ENCODE measurements at regions not wholly inside any gene's neighbourhood (a gene's known extent, or its start where the extent isn't known, plus 50 kb on each side); places are given as distances from the start of the nearest gene placed in this dataset.

GRCh38 chr4:148814030-148814429, 371.8 kb upstream of the NR3C2 start:
- DNase-seq (no peak), FAIRE-seq (no peak)
- no peaks in the 10 kb centered on the region for H3K27me3 ChIP-seq (ENCODE audit: control insufficient read depth, insufficient read depth, low read length)
- no peak overlapping the region for H3K9ac ChIP-seq (ENCODE audit: low read length in 3 of 3)
- no peaks in the 10 kb centered on the region for H3K9me3 ChIP-seq (ENCODE audit: control insufficient read depth in 2 of 3, insufficient read depth in 1 of 3, low read length in 3 of 3)
- no peak overlapping the region for H3K27ac ChIP-seq (ENCODE audit: low read depth in 2 of 2, low read length in 2 of 2)
- H3K36me3 ChIP-seq (ENCODE audit: control insufficient read depth in 2 of 3, insufficient read depth in 3 of 3, low read length in 3 of 3) = no peaks in the 10 kb centered on the region
- H3K4me3 ChIP-seq (ENCODE audit: low read length in 3 of 3) = no peak overlapping the region
- intact Hi-C loops (cut with DNase I) = no loop called here
- no peak for TF ChIP-seq CTCF (IDR thresholded peaks at IDR 0.05; ENCODE audit: borderline replicate concordance, extremely low read depth, insufficient read depth)
- H3K4me1 ChIP-seq (ENCODE audit: control insufficient read depth in 2 of 3, insufficient read depth in 2 of 3, low read depth in 1 of 3, low read length in 3 of 3) = no peaks in the 10 kb centered on the region

DNA sequence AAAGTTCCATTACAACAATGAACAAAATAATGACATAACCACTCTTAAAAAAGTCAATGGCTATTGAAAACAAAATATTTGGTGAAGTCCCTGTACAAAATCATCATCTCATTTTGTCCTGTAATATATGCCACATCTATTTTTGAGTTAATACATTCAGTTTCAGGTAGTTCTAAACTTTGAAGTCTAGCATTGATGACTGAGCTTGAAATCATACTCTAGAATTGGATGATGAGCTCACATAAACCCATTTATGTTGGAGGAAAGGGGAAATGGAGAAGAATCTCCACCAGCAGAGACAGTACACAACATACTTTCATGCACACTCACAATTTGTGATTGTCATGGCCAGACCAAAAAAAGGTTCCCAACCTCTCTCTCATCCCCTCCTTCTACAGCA, 371.1 kb upstream of the NR3C2 start:
- FAIRE-seq (no peak), DNase-seq (no peak)
- H3K36me3 ChIP-seq (ENCODE audit: control insufficient read depth in 2 of 3, insufficient read depth in 3 of 3, low read length in 3 of 3) = no peaks in the 10 kb centered on the region
- no peak overlapping the region for H3K9ac ChIP-seq (ENCODE audit: low read length in 3 of 3)
- no peak overlapping the region for H3K4me3 ChIP-seq (ENCODE audit: low read length in 3 of 3)
- no peak for TF ChIP-seq CTCF (IDR thresholded peaks at IDR 0.05; ENCODE audit: borderline replicate concordance, extremely low read depth, insufficient read depth)
- H3K4me1 ChIP-seq (ENCODE audit: control insufficient read depth in 2 of 3, insufficient read depth in 2 of 3, low read depth in 1 of 3, low read length in 3 of 3) = no peaks in the 10 kb centered on the region
- no peaks in the 10 kb centered on the region for H3K9me3 ChIP-seq (ENCODE audit: control insufficient read depth in 2 of 3, insufficient read depth in 1 of 3, low read length in 3 of 3)
- intact Hi-C loops (cut with DNase I) = no loop called here
- no peak overlapping the region for H3K27ac ChIP-seq (ENCODE audit: low read depth in 2 of 2, low read length in 2 of 2)
- H3K27me3 ChIP-seq (ENCODE audit: control insufficient read depth, insufficient read depth, low read length) = no peaks in the 10 kb centered on the region

DNA sequence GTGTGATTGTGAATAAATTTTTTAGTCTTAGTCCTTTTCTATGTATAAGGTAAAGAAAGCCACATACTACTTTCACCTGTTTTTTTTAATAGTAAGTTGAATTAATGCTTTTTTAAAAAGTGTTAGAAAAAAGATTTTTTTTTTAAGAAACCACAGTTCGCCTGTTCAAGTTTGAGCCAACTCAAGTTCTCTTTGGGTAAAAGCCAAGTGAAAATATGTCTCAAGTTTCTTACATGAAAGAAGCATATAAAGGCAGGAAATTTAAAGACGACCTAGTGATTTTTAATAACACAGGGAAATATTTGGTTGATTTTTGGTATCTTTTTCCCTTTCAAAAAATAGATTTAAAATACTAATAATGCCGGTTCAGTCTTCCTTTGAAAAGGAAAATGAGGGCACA, 369.9 kb upstream of the NR3C2 start:
- Histone ChIP-seq H3K4me3 (ENCODE audit: low read length in 3 of 3) (no peak overlapping the region), H3K27me3 (ENCODE audit: control insufficient read depth, insufficient read depth, low read length) (no peaks in the 10 kb centered on the region), H3K9ac (ENCODE audit: low read length in 3 of 3) (no peak overlapping the region), H3K27ac (ENCODE audit: low read depth in 2 of 2, low read length in 2 of 2) (no peak overlapping the region), H3K9me3 (ENCODE audit: control insufficient read depth in 2 of 3, insufficient read depth in 1 of 3, low read length in 3 of 3) (no peaks in the 10 kb centered on the region), H3K36me3 (ENCODE audit: control insufficient read depth in 2 of 3, insufficient read depth in 3 of 3, low read length in 3 of 3) (no peaks in the 10 kb centered on the region), H3K4me1 (ENCODE audit: control insufficient read depth in 2 of 3, insufficient read depth in 2 of 3, low read depth in 1 of 3, low read length in 3 of 3) (no peaks in the 10 kb centered on the region)
- DNase-seq (no peak), FAIRE-seq (no peak)
- intact Hi-C loops (cut with DNase I) = no loop called here
- TF ChIP-seq CTCF (IDR thresholded peaks at IDR 0.05; ENCODE audit: borderline replicate concordance, extremely low read depth, insufficient read depth) = no peak

GRCh38 chr4:148810461-148810860, 368.2 kb upstream of the NR3C2 start:
- Histone ChIP-seq H3K27me3 (ENCODE audit: control insufficient read depth, insufficient read depth, low read length) (no peaks in the 10 kb centered on the region), H3K4me3 (ENCODE audit: low read length in 3 of 3) (no peak overlapping the region), H3K9ac (ENCODE audit: low read length in 3 of 3) (no peak overlapping the region), H3K9me3 (ENCODE audit: control insufficient read depth in 2 of 3, insufficient read depth in 1 of 3, low read length in 3 of 3) (no peaks in the 10 kb centered on the region), H3K27ac (ENCODE audit: low read depth in 2 of 2, low read length in 2 of 2) (no peak overlapping the region), H3K4me1 (ENCODE audit: control insufficient read depth in 2 of 3, insufficient read depth in 2 of 3, low read depth in 1 of 3, low read length in 3 of 3) (no peaks in the 10 kb centered on the region), H3K36me3 (ENCODE audit: control insufficient read depth in 2 of 3, insufficient read depth in 3 of 3, low read length in 3 of 3) (no peaks in the 10 kb centered on the region)
- DNase-seq (no peak), FAIRE-seq (no peak)
- TF ChIP-seq CTCF (IDR thresholded peaks at IDR 0.05; ENCODE audit: borderline replicate concordance, extremely low read depth, insufficient read depth) = no peak
- intact Hi-C loops (cut with DNase I) = no loop called here
